GM10266 (cell line): ENCODE measurements at regions not wholly inside any gene's neighbourhood (a gene's known extent, or its start where the extent isn't known, plus 50 kb on each side); places are given as distances from the start of the nearest gene placed in this dataset.

Experiments used
- DNase-seq: peaks from one replicate; pipeline ENCODE4 v3.0.0; 2012; ENCODE audit errors: extremely low spot score
- CTCF ChIP-seq: IDR thresholded peaks from 2 replicates; pipeline ENCODE4 v1.5.1; 2012; ENCODE audit warnings: mild to moderate bottlenecking, low read depth; ENCODE audit not compliant: control insufficient read depth, insufficient read depth; ENCODE audit errors: missing control alignments

GRCh38 chr12:27382924-27383323, 50.3 kb downstream of the BMAL2 start:
- DNase-seq, result no peak
- TF ChIP-seq CTCF, result no peak

- peak; percentile 90 for TF ChIP-seq CTCF
- peak; percentile 67 for DNase-seq
Observed at GRCh38 chr12:27383429-27384260, 51.0 kb downstream of the BMAL2 start.

- no peak for TF ChIP-seq CTCF
- no peak for DNase-seq
Observed at GRCh38 chr12:27384261-27384590, 51.6 kb downstream of the BMAL2 start.

GRCh38 chr12:27385766-27386564, 53.3 kb downstream of the BMAL2 start:
- TF ChIP-seq CTCF, result no peak
- no peak for DNase-seq

- no peak for DNase-seq
- no peak for TF ChIP-seq CTCF
Observed at GRCh38 chr12:27387473-27387872, 54.8 kb downstream of the BMAL2 start.

GRCh38 chr12:27388650-27389049, 56.0 kb downstream of the BMAL2 start:
- no peak for TF ChIP-seq CTCF
- DNase-seq, result no peak

- DNase-seq, result no peak
- TF ChIP-seq CTCF, result no peak
Observed at GRCh38 chr12:27394676-27395075, 51.9 kb upstream of the SMCO2 start.
